ENCODE measurements at regions not wholly inside any gene's neighbourhood (a gene's known extent, or its start where the extent isn't known, plus 50 kb on each side); places are given as distances from the start of the nearest gene placed in this dataset.
"Not testable (repeated sequence)": the region's sequence is repeated elsewhere in the genome, so short reads cannot be mapped to it uniquely, and the experiment has no call there.

GRCh38 chr4:79659308-79659870 lies 251.4 kb upstream of the GK2 start:
- DNase-seq = not testable (repeated sequence)

- DNase-seq = no peak
Observed at GRCh38 chr4:79657379-79657778, 249.4 kb upstream of the GK2 start.

- DNase-seq = no peak
Observed at GRCh38 chr4:79653871-79654270, 245.8 kb upstream of the GK2 start.

GRCh38 chr4:79652738-79653137 lies 244.7 kb upstream of the GK2 start:
- DNase-seq = no peak

- peak; percentile 48 for DNase-seq
Observed at GRCh38 chr4:79652232-79652631, 244.2 kb upstream of the GK2 start.

- DNase-seq = peak; percentile 6
Observed at GRCh38 chr4:79651456-79651855, 243.4 kb upstream of the GK2 start.

- peak; percentile 32 for DNase-seq
Observed at GRCh38 chr4:79650794-79651431, 242.9 kb upstream of the GK2 start.

GRCh38 chr4:79650217-79650616 lies 242.2 kb upstream of the GK2 start:
- no peak for DNase-seq

- no peak for DNase-seq
Observed at GRCh38 chr4:79645942-79646341, 237.9 kb upstream of the GK2 start.

- DNase-seq = peak; percentile 4
Observed at GRCh38 chr4:79638735-79639134, 230.7 kb upstream of the GK2 start.

GRCh38 chr4:79636991-79637390 lies 229.0 kb upstream of the GK2 start:
- DNase-seq = no peak

- DNase-seq = no peak
Observed at GRCh38 chr4:79634111-79634510, 226.1 kb upstream of the GK2 start.

- no peak for DNase-seq
Observed at GRCh38 chr4:79632114-79632513, 224.1 kb upstream of the GK2 start.

GRCh38 chr4:79626611-79627010 lies 218.6 kb upstream of the GK2 start:
- no peak for DNase-seq

- no peak for DNase-seq
Observed at GRCh38 chr4:79626101-79626500, 218.1 kb upstream of the GK2 start.

GRCh38 chr4:79625361-79625760 lies 217.3 kb upstream of the GK2 start:
- DNase-seq = no peak

GRCh38 chr4:79623021-79623870 lies 215.2 kb upstream of the GK2 start:
- DNase-seq = no peak

GRCh38 chr4:79621061-79621460 lies 213.0 kb upstream of the GK2 start:
- DNase-seq = no peak

- DNase-seq = no peak
Observed at GRCh38 chr4:79620617-79621016, 212.6 kb upstream of the GK2 start.

- no peak for DNase-seq
Observed at GRCh38 chr4:79613269-79613935, 205.4 kb upstream of the GK2 start.

GRCh38 chr4:79611026-79611425 lies 203.0 kb upstream of the GK2 start:
- DNase-seq = no peak

- no peak for DNase-seq
Observed at GRCh38 chr4:79609817-79610216, 201.8 kb upstream of the GK2 start.

- DNase-seq = no peak
Observed at GRCh38 chr4:79607979-79608378, 200.0 kb upstream of the GK2 start.

GRCh38 chr4:79604152-79604551 lies 196.1 kb upstream of the GK2 start:
- no peak for DNase-seq
